AG09309 (cell line): ENCODE measurements at regions not wholly inside any gene's neighbourhood (a gene's known extent, or its start where the extent isn't known, plus 50 kb on each side); places are given as distances from the start of the nearest gene placed in this dataset.

Experiments used
- DNase-seq: peaks from one replicate; pipeline ENCODE4 v3.0.0-alpha.2; 2010; ENCODE audit warnings: low read depth
- H3K4me3 ChIP-seq: 2 replicates; pipeline ENCODE4 v1.5.1; 2011; ENCODE audit warnings: mild to moderate bottlenecking, low read depth, low read length, moderate library complexity; ENCODE audit not compliant: control insufficient read depth
- CTCF ChIP-seq: IDR thresholded peaks from 2 replicates; pipeline ENCODE4 v1.5.1; 2011; ENCODE audit warnings: mild to moderate bottlenecking, low read depth, low read length, inconsistent platforms; ENCODE audit not compliant: insufficient read depth, control insufficient read depth; ENCODE audit errors: missing control alignments

GRCh38 chr5:68476854-68477253, 261.3 kb downstream of the PIK3R1 start:
- H3K4me3 ChIP-seq: no peak overlapping the region
- TF ChIP-seq CTCF: no peak
- no peak for DNase-seq

- DNase-seq: peak; percentile 59
- H3K4me3 ChIP-seq: no peak overlapping the region
These were observed 262.9 kb downstream of the PIK3R1 start for GRCh38 chr5:68478301-68479095.

GRCh38 chr5:68479524-68479923, 264.0 kb downstream of the PIK3R1 start:
- TF ChIP-seq CTCF: no peak
- H3K4me3 ChIP-seq: no peak overlapping the region
- DNase-seq: no peak

More at GRCh38 chr5:68478301-68479095, 262.9 kb downstream of the PIK3R1 start:
- no peak for TF ChIP-seq CTCF

- no peak overlapping the region for H3K4me3 ChIP-seq
- TF ChIP-seq CTCF: no peak
- no peak for DNase-seq
These were observed 264.9 kb downstream of the PIK3R1 start for GRCh38 chr5:68480335-68480940.

GRCh38 chr5:68482199-68482598, 266.6 kb downstream of the PIK3R1 start:
- no peak for TF ChIP-seq CTCF
- DNase-seq: no peak

GRCh38 chr5:68484307-68485068, 268.9 kb downstream of the PIK3R1 start:
- TF ChIP-seq CTCF: no peak
- peak; percentile 85 for DNase-seq

More at GRCh38 chr5:68482199-68482598, 266.6 kb downstream of the PIK3R1 start:
- no peak overlapping the region for H3K4me3 ChIP-seq

More at GRCh38 chr5:68484307-68485068, 268.9 kb downstream of the PIK3R1 start:
- no peak overlapping the region for H3K4me3 ChIP-seq
